IPS-18c (cell line): ENCODE measurements at regions not wholly inside any gene's neighbourhood (a gene's known extent, or its start where the extent isn't known, plus 50 kb on each side); places are given as distances from the start of the nearest gene placed in this dataset.

Experiments
- H3K4me3 ChIP-seq: 2 replicates; pipeline ENCODE4 v1.7.0; 2013; ENCODE audit warnings: low read depth, mild to moderate bottlenecking, low read length, moderate library complexity; ENCODE audit not compliant: insufficient read depth
- H3K9me3 ChIP-seq: one replicate; pipeline ENCODE4 v1.6.1; 2013; ENCODE audit warnings: mild to moderate bottlenecking, low read length, moderate library complexity; ENCODE audit not compliant: control insufficient read depth, insufficient read depth

DNA sequence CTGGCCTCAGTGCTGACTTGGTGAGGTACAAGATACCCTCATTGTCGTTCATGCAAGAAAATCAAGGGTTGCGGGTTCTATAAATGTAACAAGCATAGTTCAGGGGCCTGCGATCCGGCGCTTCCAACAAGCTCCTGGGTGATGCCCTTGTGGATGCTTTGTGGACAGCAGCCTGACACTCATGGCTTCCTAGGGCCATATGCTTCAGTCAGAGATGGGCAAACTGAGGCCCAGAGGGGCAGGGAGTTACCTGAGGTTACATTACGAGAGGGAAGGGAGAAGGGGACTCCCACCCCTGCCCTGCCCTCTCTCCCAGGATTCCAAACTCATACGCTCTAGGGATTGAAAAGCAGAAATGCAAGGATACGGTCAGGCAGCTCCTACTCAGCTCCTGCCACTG, 296.3 kb upstream of the ZMIZ1 start:
- H3K9me3 ChIP-seq: no peaks in the 10 kb centered on the region
- H3K4me3 ChIP-seq: no peak overlapping the region

- Histone ChIP-seq H3K4me3 (no peak overlapping the region), H3K9me3 (no peaks in the 10 kb centered on the region)
These were observed 295.7 kb upstream of the ZMIZ1 start for GRCh38 chr10:78772986-78773530.

DNA sequence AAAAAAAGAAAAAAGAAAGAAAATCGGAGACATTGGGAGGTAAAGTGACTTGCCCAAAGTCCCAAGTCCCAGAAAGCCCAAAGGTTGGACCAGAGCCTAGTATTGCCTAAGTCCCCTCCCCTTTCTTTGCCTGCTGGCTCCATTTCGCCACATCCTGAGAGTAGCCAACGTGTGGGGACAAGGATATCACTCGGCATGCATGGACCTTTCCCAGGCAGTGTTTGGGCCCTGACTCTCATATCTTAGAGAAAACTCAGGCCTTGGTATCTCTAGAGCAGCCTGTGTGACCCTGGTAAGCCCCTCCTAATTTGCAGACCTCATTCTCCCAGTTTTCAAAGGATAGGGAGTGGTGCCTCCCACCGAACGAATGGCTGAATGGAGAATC, 294.2 kb upstream of the ZMIZ1 start:
- Histone ChIP-seq H3K9me3 (no peaks in the 10 kb centered on the region), H3K4me3 (no peak overlapping the region)

DNA sequence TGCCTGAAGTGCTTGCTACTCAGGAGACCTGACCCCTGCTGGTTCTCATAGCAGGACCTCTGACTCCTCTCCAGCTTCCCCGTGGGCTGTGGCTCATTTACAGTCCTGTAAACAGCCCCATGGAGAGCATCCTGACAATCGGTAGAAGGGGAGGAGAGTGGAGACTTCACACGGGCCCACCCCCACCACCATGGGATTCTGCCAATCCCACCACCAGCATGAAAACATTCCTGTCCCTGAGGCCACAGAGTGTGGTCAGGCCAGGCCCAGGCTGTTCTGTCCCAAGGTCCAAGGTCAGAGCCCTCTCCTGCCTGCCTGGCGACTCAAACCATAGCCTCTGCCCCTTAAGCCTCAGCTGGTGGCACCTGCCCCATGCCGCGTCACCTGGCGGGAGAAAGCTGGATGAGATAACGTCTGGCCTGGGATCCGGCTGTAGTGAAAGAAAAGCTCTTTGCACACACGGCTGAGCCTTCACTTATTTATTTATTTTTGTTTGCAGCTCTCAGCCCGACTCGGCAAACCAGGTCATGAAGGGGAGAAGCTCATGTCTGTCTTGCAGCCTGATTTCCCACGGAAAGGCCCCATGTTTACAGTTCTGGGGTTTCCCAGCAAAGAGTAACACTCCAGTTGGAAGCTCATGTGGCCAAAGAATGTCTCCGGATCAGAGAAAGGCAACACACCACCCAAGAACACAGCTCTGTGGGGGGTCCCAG, 293.6 kb upstream of the ZMIZ1 start:
- no peak overlapping the region for H3K4me3 ChIP-seq
- no peaks in the 10 kb centered on the region for H3K9me3 ChIP-seq

DNA sequence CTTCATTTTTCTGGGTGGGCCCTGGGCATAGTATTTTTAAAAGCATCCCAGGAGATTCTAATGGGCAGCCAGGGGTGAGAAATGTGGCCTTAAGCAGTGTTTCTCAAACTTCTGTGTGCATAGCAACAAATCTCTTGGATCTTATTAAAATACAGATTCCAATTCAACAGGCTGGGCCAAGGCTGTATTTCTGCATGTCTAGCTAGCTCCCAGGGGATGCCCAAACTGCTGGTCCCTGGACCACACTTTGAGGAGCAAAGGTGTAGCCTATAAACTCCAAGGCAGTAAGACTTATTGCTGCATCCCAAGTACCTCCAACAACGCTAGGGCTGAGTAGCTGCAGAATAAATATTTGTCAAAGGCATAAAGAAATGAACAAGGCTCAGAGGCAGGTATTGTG, 292.9 kb upstream of the ZMIZ1 start:
- Histone ChIP-seq H3K9me3 (no peaks in the 10 kb centered on the region), H3K4me3 (no peak overlapping the region)

DNA sequence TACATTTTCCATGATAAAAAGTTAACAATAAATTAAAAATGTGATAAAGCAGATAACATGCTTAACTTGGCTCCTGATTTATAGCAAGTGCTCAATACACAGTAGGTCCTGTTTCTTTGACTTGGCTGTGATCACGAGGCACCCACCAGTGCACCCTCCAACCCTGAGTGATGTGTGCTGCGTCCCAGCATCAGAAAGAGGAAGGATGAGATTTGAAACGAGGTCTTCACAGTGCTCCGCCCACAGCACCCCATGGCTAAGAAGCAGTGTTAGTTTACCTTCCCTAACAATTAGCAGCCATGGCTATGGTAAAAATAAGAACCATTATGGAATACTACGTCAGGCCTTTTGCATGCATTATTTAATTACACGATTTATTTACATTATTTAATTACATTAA, 292.0 kb upstream of the ZMIZ1 start:
- Histone ChIP-seq H3K4me3 (no peak overlapping the region), H3K9me3 (no peaks in the 10 kb centered on the region)

- Histone ChIP-seq H3K9me3 (no peaks in the 10 kb centered on the region), H3K4me3 (no peak overlapping the region)
These were observed 291.3 kb upstream of the ZMIZ1 start for GRCh38 chr10:78777466-78777865.

DNA sequence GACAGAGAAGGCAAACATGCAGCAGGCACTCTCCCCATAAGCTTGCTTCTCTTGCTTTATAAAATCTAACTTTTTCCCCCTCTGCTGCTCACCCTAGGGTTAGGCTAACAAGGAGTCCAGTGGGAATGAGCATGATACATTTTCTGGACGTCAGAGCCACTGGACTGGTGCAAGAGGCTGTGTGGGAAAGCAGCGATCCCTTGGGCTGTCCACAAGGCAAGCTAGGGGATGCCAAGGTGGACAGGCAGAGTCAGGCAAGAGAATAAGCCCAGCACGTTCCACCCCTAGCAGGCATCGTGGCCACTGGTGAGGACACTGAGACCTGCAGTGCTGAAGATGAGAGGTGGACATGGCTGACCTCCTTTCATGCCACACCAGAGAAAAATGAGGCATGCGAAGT, 290.9 kb upstream of the ZMIZ1 start:
- H3K4me3 ChIP-seq: no peak overlapping the region
- no peaks in the 10 kb centered on the region for H3K9me3 ChIP-seq

DNA sequence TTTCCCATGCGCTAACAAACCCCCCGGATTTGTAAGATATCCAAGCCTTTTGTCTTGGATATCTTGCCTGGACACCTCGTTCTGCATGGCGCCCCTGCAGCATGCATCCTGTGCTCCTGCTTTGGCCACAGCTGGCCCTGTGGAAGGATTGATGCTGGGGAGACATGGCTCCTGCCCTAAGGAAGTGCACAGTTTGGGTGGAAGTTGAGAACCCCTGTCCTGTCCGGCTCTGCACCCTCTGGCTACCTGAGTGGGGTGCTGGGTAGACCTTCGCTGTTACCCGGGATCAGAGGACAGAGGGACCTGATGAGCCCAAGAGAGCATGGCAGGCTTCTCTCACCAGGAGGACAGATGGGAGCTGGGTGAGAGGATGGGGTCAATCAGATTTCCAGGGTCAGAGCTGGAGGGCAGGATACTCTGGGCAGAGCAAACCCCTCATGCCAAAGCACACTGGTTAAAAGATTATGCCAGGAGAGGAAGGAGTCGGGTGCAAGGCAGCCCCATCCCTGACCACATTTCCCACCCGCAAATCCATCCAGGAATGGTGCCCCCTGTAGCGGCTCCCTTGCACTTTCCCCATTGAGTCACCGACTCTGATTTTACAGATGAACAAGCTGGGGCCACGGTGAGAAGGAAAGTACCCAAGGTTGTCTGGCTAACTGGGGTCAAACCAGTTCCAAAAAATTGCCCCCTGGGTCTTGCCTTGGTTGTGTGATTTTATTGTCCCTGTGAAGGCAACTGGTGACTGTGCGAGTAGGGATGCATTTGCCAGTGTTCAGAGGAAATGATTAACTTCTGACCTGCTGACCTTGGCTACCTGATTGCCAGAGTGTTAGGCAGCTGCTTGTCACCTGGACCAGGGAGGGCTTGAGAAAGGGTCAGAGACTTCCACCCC, 290.1 kb upstream of the ZMIZ1 start:
- H3K4me3 ChIP-seq: no peak overlapping the region
- no peaks in the 10 kb centered on the region for H3K9me3 ChIP-seq

- H3K9me3 ChIP-seq: no peaks in the 10 kb centered on the region
- no peak overlapping the region for H3K4me3 ChIP-seq
These were observed 289.3 kb upstream of the ZMIZ1 start for GRCh38 chr10:78779339-78779955.

- Histone ChIP-seq H3K9me3 (no peaks in the 10 kb centered on the region), H3K4me3 (no peak overlapping the region)
These were observed 288.2 kb upstream of the ZMIZ1 start for GRCh38 chr10:78780551-78780961.

GRCh38 chr10:78781251-78781913, 287.4 kb upstream of the ZMIZ1 start:
- H3K4me3 ChIP-seq: no peak overlapping the region

GRCh38 chr10:78781991-78782390, 286.8 kb upstream of the ZMIZ1 start:
- H3K9me3 ChIP-seq: no peaks in the 10 kb centered on the region
- no peak overlapping the region for H3K4me3 ChIP-seq

More at GRCh38 chr10:78781251-78781913, 287.4 kb upstream of the ZMIZ1 start:
- H3K9me3 ChIP-seq: no peaks in the 10 kb centered on the region

GRCh38 chr10:78782441-78782840, 286.3 kb upstream of the ZMIZ1 start:
- no peak overlapping the region for H3K4me3 ChIP-seq

GRCh38 chr10:78783753-78784152, 285.0 kb upstream of the ZMIZ1 start:
- H3K9me3 ChIP-seq: no peaks in the 10 kb centered on the region
- no peak overlapping the region for H3K4me3 ChIP-seq

More at GRCh38 chr10:78782441-78782840, 286.3 kb upstream of the ZMIZ1 start:
- H3K9me3 ChIP-seq: no peaks in the 10 kb centered on the region

DNA sequence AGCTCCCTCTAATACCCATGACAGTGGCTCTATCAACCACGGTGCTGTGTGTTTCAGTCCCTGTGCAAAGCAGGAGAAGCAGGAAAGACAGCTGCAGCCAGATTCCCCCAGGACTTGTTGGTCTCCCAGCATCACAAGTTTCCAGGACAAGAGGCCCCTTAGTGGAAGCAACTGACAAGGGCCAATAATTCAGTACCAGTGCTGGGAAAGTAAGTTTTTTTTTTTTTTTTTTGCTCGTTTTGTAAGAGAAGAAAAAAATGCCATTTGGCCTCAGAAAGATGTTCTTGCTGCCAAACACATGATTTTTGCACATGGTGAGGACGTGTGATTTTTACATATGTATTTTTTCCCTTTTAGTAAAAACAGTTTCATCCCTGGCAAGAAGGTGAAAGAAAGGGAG, 284.2 kb upstream of the ZMIZ1 start:
- Histone ChIP-seq H3K9me3 (no peaks in the 10 kb centered on the region), H3K4me3 (no peak overlapping the region)

DNA sequence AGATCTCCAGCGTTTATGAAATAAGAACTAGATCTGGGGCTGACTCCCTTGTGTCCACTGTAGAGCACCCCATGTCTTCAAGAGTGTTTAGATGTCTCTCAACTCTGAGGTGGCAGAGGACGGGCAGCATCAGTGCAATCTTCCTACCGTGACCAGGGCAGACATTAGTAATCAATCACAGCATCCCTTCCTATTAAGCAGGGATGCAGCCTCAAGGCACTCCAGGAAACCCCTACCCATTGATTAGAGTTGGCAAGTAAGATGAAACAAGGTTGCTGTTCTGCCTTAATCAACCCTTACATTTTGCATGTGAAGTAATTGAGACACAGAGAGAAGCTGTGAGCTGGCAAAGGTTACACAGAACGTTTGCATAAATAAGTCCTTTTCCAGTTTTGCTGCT, 283.7 kb upstream of the ZMIZ1 start:
- no peak overlapping the region for H3K4me3 ChIP-seq
- H3K9me3 ChIP-seq: no peaks in the 10 kb centered on the region
